GM12891 (cell line): ENCODE measurements at regions not wholly inside any gene's neighbourhood (a gene's known extent, or its start where the extent isn't known, plus 50 kb on each side); places are given as distances from the start of the nearest gene placed in this dataset.

Experiments used
- POLR2A ChIP-seq: IDR thresholded peaks from 2 replicates; pipeline ENCODE4 v1.6.1; 2011; ENCODE audit warnings: low read depth, low read length, control low read depth
- POLR2AphosphoS5 ChIP-seq: IDR thresholded peaks from 2 replicates; pipeline ENCODE4 v1.6.1; 2011; ENCODE audit warnings: low read depth, low read length, control low read depth
- SPI1 ChIP-seq: IDR thresholded peaks from 2 replicates; pipeline ENCODE4 v1.6.1; 2011; ENCODE audit warnings: low read depth, low read length, control low read depth
- TAF1 ChIP-seq: IDR thresholded peaks from 2 replicates; pipeline ENCODE4 v1.6.1; 2011; ENCODE audit warnings: low read depth, low read length, control low read depth

DNA sequence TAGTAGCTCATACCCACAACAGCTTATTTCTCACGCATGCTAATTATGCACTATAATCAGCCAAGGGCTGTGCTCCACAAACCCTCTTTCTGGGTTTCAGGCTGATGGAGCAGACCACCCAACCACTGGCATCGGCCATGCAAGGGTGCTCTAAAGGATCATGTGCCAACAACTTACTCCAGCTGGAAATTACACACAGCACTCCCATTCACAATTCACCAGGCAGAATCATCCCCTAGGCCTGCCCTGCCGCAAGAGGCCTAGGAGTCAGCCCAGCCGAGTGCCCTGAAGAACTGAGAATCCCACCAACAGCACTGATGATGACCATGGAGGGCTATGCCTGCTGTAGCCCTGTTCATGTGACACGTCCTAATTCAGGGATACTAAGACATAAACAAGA, 216.2 kb upstream of the CHRNA7 start:
- TF ChIP-seq POLR2A (no peak), SPI1 (no peak), POLR2AphosphoS5 (no peak), TAF1 (no peak)
